ENCODE measurements at regions not wholly inside any gene's neighbourhood (a gene's known extent, or its start where the extent isn't known, plus 50 kb on each side); places are given as distances from the start of the nearest gene placed in this dataset.

- TF ChIP-seq, protein P1, sequence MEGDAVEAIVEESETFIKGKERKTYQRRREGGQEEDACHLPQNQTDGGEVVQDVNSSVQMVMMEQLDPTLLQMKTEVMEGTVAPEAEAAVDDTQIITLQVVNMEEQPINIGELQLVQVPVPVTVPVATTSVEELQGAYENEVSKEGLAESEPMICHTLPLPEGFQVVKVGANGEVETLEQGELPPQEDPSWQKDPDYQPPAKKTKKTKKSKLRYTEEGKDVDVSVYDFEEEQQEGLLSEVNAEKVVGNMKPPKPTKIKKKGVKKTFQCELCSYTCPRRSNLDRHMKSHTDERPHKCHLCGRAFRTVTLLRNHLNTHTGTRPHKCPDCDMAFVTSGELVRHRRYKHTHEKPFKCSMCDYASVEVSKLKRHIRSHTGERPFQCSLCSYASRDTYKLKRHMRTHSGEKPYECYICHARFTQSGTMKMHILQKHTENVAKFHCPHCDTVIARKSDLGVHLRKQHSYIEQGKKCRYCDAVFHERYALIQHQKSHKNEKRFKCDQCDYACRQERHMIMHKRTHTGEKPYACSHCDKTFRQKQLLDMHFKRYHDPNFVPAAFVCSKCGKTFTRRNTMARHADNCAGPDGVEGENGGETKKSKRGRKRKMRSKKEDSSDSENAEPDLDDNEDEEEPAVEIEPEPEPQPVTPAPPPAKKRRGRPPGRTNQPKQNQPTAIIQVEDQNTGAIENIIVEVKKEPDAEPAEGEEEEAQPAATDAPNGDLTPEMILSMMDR (IDR thresholded peaks at IDR 0.05 in 8 of 11, conservative IDR thresholded peaks at IDR 0.05 in 3 of 11), result no peak
- no peak for TF ChIP-seq POLR2A (IDR thresholded peaks at IDR 0.05)
- no peak for TF ChIP-seq POLR2AphosphoS5 (IDR thresholded peaks at IDR 0.05)
Measured at GRCh38 chr1:147849098-147849895, 53.3 kb upstream of the GJA8 start.
